Muscle layer of duodenum (tissue), 2 donors: ENCODE measurements at regions not wholly inside any gene's neighbourhood (a gene's known extent, or its start where the extent isn't known, plus 50 kb on each side); places are given as distances from the start of the nearest gene placed in this dataset.

Source experiments
- H3K27ac ChIP-seq: one replicate; pipeline ENCODE4 v1.7.0; 2013; ENCODE audit warnings: mild to moderate bottlenecking, low read length
- H3K27me3 ChIP-seq: one replicate; pipeline ENCODE4 v1.7.0; 2013; ENCODE audit warnings: low read depth, mild to moderate bottlenecking, control low read depth, low read length
- H3K36me3 ChIP-seq, 2 donors: one replicate each; pipeline ENCODE4 v1.7.0; 2013; ENCODE audit warnings: low read length in 2 of 2, control low read depth in 1 of 2, mild to moderate bottlenecking in 1 of 2; ENCODE audit not compliant: insufficient read depth in 2 of 2, control insufficient read depth in 1 of 2
- H3K4me1 ChIP-seq, 2 donors: one replicate each; pipeline ENCODE4 v1.7.0; 2013; ENCODE audit warnings: low read length in 2 of 2, mild to moderate bottlenecking in 2 of 2, control low read depth in 1 of 2, moderate library complexity in 1 of 2; ENCODE audit not compliant: insufficient read depth in 2 of 2, control insufficient read depth in 1 of 2
- H3K4me3 ChIP-seq, 2 donors: one replicate each; pipeline ENCODE4 v1.7.0; 2013; ENCODE audit warnings: low read length in 2 of 2, low read depth in 1 of 2, mild to moderate bottlenecking in 1 of 2
- H3K9me3 ChIP-seq, 2 donors: one replicate each; pipeline ENCODE4 v1.7.0; 2013; ENCODE audit warnings: low read length in 2 of 2, control low read depth in 1 of 2, mild to moderate bottlenecking in 1 of 2; ENCODE audit not compliant: control insufficient read depth in 1 of 2
- donor health status: healthy.

- H3K4me1 ChIP-seq, result peaks cover 0 to 15% of the 10 kb centered on the region in 2 donors
- H3K27ac ChIP-seq, result no peak overlapping the region
- no peaks in the 10 kb centered on the region for H3K36me3 ChIP-seq
- H3K9me3 ChIP-seq, result no peaks in the 10 kb centered on the region
- H3K27me3 ChIP-seq, result no peaks in the 10 kb centered on the region
- H3K4me3 ChIP-seq, result no peak overlapping the region
Observed at GRCh38 chr2:41920812-41921211, 127.0 kb upstream of the PKDCC start.

- Histone ChIP-seq H3K27ac (no peak overlapping the region), H3K36me3 (no peaks in the 10 kb centered on the region), H3K9me3 (no peaks in the 10 kb centered on the region), H3K27me3 (no peaks in the 10 kb centered on the region), H3K4me3 (no peak overlapping the region), H3K4me1 (peaks cover 0 to 22% of the 10 kb centered on the region in 2 donors)
Observed at GRCh38 chr2:41922177-41922576, 125.6 kb upstream of the PKDCC start.

GRCh38 chr2:41923156-41923786 is 124.5 kb upstream of the PKDCC start:
- Histone ChIP-seq H3K4me1 (peaks cover 0 to 29% of the 10 kb centered on the region in 2 donors), H3K9me3 (no peaks in the 10 kb centered on the region), H3K36me3 (no peaks in the 10 kb centered on the region), H3K4me3 (no peak overlapping the region), H3K27ac (no peak overlapping the region), H3K27me3 (no peaks in the 10 kb centered on the region)

DNA sequence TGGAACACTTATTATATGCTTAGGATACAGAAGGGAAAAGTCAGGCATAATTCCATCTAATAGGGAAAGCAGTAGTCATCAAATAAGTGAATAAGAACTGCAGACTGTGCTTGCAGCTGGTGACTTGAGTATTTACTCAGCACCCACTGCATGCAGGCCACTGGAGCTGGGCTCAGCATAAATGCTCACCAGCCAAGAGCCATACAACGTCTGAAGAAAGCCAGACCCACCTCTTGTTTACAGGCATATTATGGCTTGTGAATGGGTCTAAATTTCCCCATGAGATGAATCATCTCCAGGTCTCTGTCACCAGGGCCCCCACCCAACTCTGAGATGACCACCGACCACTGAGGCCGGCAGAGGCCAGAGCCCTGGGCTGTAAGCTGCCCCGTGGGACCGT is 123.8 kb upstream of the PKDCC start:
- H3K27me3 ChIP-seq, result no peaks in the 10 kb centered on the region
- no peaks in the 10 kb centered on the region for H3K36me3 ChIP-seq
- no peaks in the 10 kb centered on the region for H3K9me3 ChIP-seq
- peaks cover 0 to 29% of the 10 kb centered on the region in 2 donors for H3K4me1 ChIP-seq
- no peak overlapping the region for H3K27ac ChIP-seq
- H3K4me3 ChIP-seq, result no peak overlapping the region

- H3K27ac ChIP-seq, result no peak overlapping the region
- peaks cover 0 to 29% of the 10 kb centered on the region in 2 donors for H3K4me1 ChIP-seq
Observed at GRCh38 chr2:41924709-41925408, 123.0 kb upstream of the PKDCC start.

GRCh38 chr2:41925712-41926111 is 122.1 kb upstream of the PKDCC start:
- H3K27ac ChIP-seq, result no peak overlapping the region

More at GRCh38 chr2:41924709-41925408, 123.0 kb upstream of the PKDCC start:
- H3K36me3 ChIP-seq, result no peaks in the 10 kb centered on the region
- H3K9me3 ChIP-seq, result no peaks in the 10 kb centered on the region
- no peak overlapping the region for H3K4me3 ChIP-seq
- H3K27me3 ChIP-seq, result no peaks in the 10 kb centered on the region

GRCh38 chr2:41926614-41927580 is 120.9 kb upstream of the PKDCC start:
- no peak overlapping the region for H3K27ac ChIP-seq
- no peaks in the 10 kb centered on the region for H3K36me3 ChIP-seq
- H3K4me3 ChIP-seq, result no peak overlapping the region
- peaks cover 0 to 29% of the 10 kb centered on the region in 2 donors for H3K4me1 ChIP-seq
- no peaks in the 10 kb centered on the region for H3K9me3 ChIP-seq
- no peaks in the 10 kb centered on the region for H3K27me3 ChIP-seq

More at GRCh38 chr2:41925712-41926111, 122.1 kb upstream of the PKDCC start:
- Histone ChIP-seq H3K36me3 (no peaks in the 10 kb centered on the region), H3K4me3 (no peak overlapping the region), H3K9me3 (no peaks in the 10 kb centered on the region), H3K4me1 (peaks cover 0 to 29% of the 10 kb centered on the region in 2 donors), H3K27me3 (no peaks in the 10 kb centered on the region)

DNA sequence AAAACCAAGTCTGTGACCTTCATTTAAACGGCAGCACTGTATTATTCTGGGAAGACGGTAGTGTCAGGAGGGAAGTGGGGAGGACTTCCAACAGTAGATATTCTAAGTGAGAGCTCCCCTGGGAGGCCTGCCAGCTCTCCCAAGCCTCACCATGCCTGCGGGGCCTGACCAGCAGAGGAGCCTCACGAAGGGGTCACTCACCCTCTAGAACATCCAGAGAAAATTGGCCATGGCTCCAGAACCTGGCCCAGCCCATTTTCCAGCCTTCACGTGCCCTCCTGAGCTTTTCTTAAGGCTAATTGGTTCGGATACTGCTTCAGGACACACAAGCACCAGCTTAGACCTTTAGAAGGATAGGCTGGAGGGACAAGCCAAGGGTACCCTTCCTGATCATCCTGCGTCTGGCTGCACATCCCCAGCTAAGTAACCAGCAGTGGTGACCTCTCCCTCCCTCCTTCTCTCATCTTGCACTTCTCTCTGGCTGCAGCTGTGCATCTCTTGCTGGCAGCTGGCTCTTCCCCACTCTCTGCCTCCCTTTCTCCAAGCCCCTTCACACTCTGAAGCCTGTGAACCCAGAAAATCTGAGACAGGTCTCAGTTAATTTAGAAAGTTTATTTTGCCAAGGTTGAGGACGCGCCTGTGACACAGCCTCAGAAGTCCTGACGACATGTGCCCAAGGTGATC is 120.1 kb upstream of the PKDCC start:
- H3K9me3 ChIP-seq, result no peaks in the 10 kb centered on the region
- no peaks in the 10 kb centered on the region for H3K36me3 ChIP-seq
- H3K27me3 ChIP-seq, result no peaks in the 10 kb centered on the region
- H3K4me3 ChIP-seq, result no peak overlapping the region
- H3K27ac ChIP-seq, result no peak overlapping the region
- peaks cover 0 to 29% of the 10 kb centered on the region in 2 donors for H3K4me1 ChIP-seq

GRCh38 chr2:41928526-41928925 is 119.3 kb upstream of the PKDCC start:
- H3K9me3 ChIP-seq, result no peaks in the 10 kb centered on the region
- peaks cover 0 to 28% of the 10 kb centered on the region in 2 donors for H3K4me1 ChIP-seq
- no peak overlapping the region for H3K4me3 ChIP-seq
- no peak overlapping the region for H3K27ac ChIP-seq
- no peaks in the 10 kb centered on the region for H3K27me3 ChIP-seq
- no peaks in the 10 kb centered on the region for H3K36me3 ChIP-seq

- H3K4me1 ChIP-seq, result peaks cover 0 to 14% of the 10 kb centered on the region in 2 donors
- no peaks in the 10 kb centered on the region for H3K27me3 ChIP-seq
- no peaks in the 10 kb centered on the region for H3K36me3 ChIP-seq
- H3K4me3 ChIP-seq, result no peak overlapping the region
- H3K9me3 ChIP-seq, result no peaks in the 10 kb centered on the region
- H3K27ac ChIP-seq, result no peak overlapping the region
Observed at GRCh38 chr2:41930807-41931566, 116.8 kb upstream of the PKDCC start.
